Ovary (tissue), 7 donors: ENCODE measurements at regions not wholly inside any gene's neighbourhood (a gene's known extent, or its start where the extent isn't known, plus 50 kb on each side); places are given as distances from the start of the nearest gene placed in this dataset.

ENCODE experiments used
- DNase-seq, 5 donors: peaks; one replicate each; pipeline ENCODE4 v3.0.0-alpha.2; 2019 to 2020
- H3K27ac ChIP-seq, 2 donors: fragments of 200-600 bp; one replicate each; pipeline versions ENCODE4 v1.5.1 to v1.8.0; 2019 to 2022
- H3K27me3 ChIP-seq: fragments of 200-600 bp; one replicate; pipeline ENCODE4 v1.8.0; 2022
- H3K36me3 ChIP-seq: fragments of 200-600 bp; sonication (generic); one replicate; pipeline ENCODE4 v1.5.1; 2019
- H3K4me1 ChIP-seq: one replicate; pipeline ENCODE4 v1.8.1; 2013; ENCODE audit warnings: mild to moderate bottlenecking, moderate library complexity; ENCODE audit not compliant: insufficient read depth
- H3K4me3 ChIP-seq: fragments of 200-600 bp; sonication (generic); one replicate; pipeline ENCODE4 v1.5.1; 2017
- H3K9me3 ChIP-seq, 2 donors: fragments of 200-600 bp in 1 of 2; sonication (generic) in 1 of 2; one replicate each; pipeline versions ENCODE4 v1.5.1 to v1.8.1; 2013 to 2019; ENCODE audit warnings: mild to moderate bottlenecking in 1 of 2, moderate library complexity in 1 of 2
- CTCF ChIP-seq, 3 donors: fragments of 450-650 bp in 2 of 3; fragments of 200-600 bp in 1 of 3; IDR thresholded peaks; one replicate each; pipeline versions ENCODE4 v1.5.1 to v1.8.0; 2016 to 2022; ENCODE audit warnings: antibody characterized with exemption in 3 of 3, mild to moderate bottlenecking in 1 of 3
- EP300 ChIP-seq: sonication (generic); formaldehyde crosslinking; IDR thresholded peaks from one replicate; pipeline ENCODE4 v1.6.1; 2017; ENCODE audit warnings: antibody characterized with exemption
- POLR2A ChIP-seq: fragments of 450-650 bp; IDR thresholded peaks from one replicate; pipeline ENCODE4 v1.6.1; 2017; ENCODE audit warnings: antibody characterized with exemption, mild to moderate bottlenecking, moderate library complexity
- WGBS, 3 donors: extraction: QIAGEN DNeasy Blood & Tissue Kit in 1 of 3; methylation state at CpG; one replicate each; pipeline versions ENCODE4 v1.1.5 to v1.1.7; 2013 to 2017; 5-methylcytosine and 5-hydroxymethylcytosine counted together
- intact Hi-C, 4 donors: fragments of 100-400 bp; cut with DNase I; formaldehyde crosslinking; loops; one replicate each; pipeline versions ENCODE4 v1.11.0 to v1.15.1; 2022 to 2023
- donor health status: DM: no; HTN: no; CAD: no; lungs with moderate emphysema.
- donor health status: DM: no; HTN: no; CAD: no.
- donor health status: Bipolar disorder and iron deficiency.
- donor health status: DM: no; HTN: no; CAD: no.
- donor health status: DM: yes; HTN: yes; CAD: no.

GRCh38 chr4:24745172-24745895 lies 50.0 kb upstream of the SOD3 start:
- no peak for TF ChIP-seq POLR2A
- TF ChIP-seq EP300 = no peak
- no peak for TF ChIP-seq CTCF (IDR thresholded peaks at IDR 0.05)
- Histone ChIP-seq H3K36me3 (no peaks in the 10 kb centered on the region), H3K4me3 (no peak overlapping the region), H3K27ac (no peak overlapping the region), H3K27me3 (no peaks in the 10 kb centered on the region), H3K4me1 (peaks cover 3% of the 10 kb centered on the region), H3K9me3 (no peaks in the 10 kb centered on the region)
- intact Hi-C loops = no loop called here
- 86 to 87% (median 87%) methylated on average over 5 of the region's 5 CpGs for WGBS, 3 donors
- DNase-seq = no peak
